ENCODE measurements at regions not wholly inside any gene's neighbourhood (a gene's known extent, or its start where the extent isn't known, plus 50 kb on each side); places are given as distances from the start of the nearest gene placed in this dataset.

GRCh38 chr10:124249196-124249595, 155.8 kb upstream of the CHST15 start:
- Histone ChIP-seq H4K8ac (ENCODE audit: low read depth, low read length) (no peak overlapping the region), H2AK5ac (ENCODE audit: low read length) (no peak overlapping the region), H4K91ac (ENCODE audit: low read depth, low read length) (no peak overlapping the region), H2BK12ac (ENCODE audit: low read length) (no peak overlapping the region), H3K27ac (ENCODE audit: low read depth, low read length) (no peak overlapping the region), H3K14ac (ENCODE audit: low read length) (no peak overlapping the region), H3K4ac (ENCODE audit: low read depth, low read length) (no peak overlapping the region), H3K9me3 (ENCODE audit: insufficient read depth, low read depth, low read length) (no peaks in the 10 kb centered on the region), H3K23ac (ENCODE audit: low read length) (no peak overlapping the region), H3K79me1 (ENCODE audit: low read length) (no peaks in the 10 kb centered on the region), H4K12ac (ENCODE audit: low read depth, low read length) (no peak overlapping the region), H3K18ac (ENCODE audit: low read length) (no peak overlapping the region), H2BK5ac (ENCODE audit: low read depth, low read length, poor library complexity) (no peak overlapping the region), H3K79me2 (ENCODE audit: control insufficient read depth, insufficient read depth, low read length, poor library complexity) (no peaks in the 10 kb centered on the region), H3K4me2 (ENCODE audit: low read length) (no peak overlapping the region), H3K9ac (ENCODE audit: low read length) (no peak overlapping the region), H3K4me3 (ENCODE audit: low read depth, low read length) (no peak overlapping the region), H2AFZ (ENCODE audit: insufficient read depth, low read length, poor library complexity) (no peak overlapping the region), H3K36me3 (ENCODE audit: control insufficient read depth in 1 of 2, insufficient read depth in 2 of 2, low read length in 2 of 2) (no peaks in the 10 kb centered on the region), H2BK120ac (ENCODE audit: insufficient read depth, low read length, poor library complexity) (no peak overlapping the region), H3K4me1 (ENCODE audit: control insufficient read depth in 1 of 2, insufficient read depth in 2 of 2, low read length in 2 of 2) (no peaks in the 10 kb centered on the region), H3K27me3 (ENCODE audit: insufficient read depth, low read length) (no peaks in the 10 kb centered on the region)
- WGBS (ENCODE audit: extremely low coverage, insufficient coverage, insufficient read length): no CpG with 5 or more reads among the region's 6 CpGs
- no peak for DNase-seq

GRCh38 chr10:124248056-124249045, 155.0 kb upstream of the CHST15 start:
- Histone ChIP-seq H3K9ac (ENCODE audit: low read length) (no peak overlapping the region), H4K91ac (ENCODE audit: low read depth, low read length) (no peak overlapping the region), H3K18ac (ENCODE audit: low read length) (no peak overlapping the region), H2BK5ac (ENCODE audit: low read depth, low read length, poor library complexity) (no peak overlapping the region), H3K36me3 (ENCODE audit: control insufficient read depth in 1 of 2, insufficient read depth in 2 of 2, low read length in 2 of 2) (no peaks in the 10 kb centered on the region), H3K23ac (ENCODE audit: low read length) (no peak overlapping the region), H3K27me3 (ENCODE audit: insufficient read depth, low read length) (no peaks in the 10 kb centered on the region), H3K9me3 (ENCODE audit: insufficient read depth, low read depth, low read length) (no peaks in the 10 kb centered on the region), H3K4ac (ENCODE audit: low read depth, low read length) (no peak overlapping the region), H4K12ac (ENCODE audit: low read depth, low read length) (no peak overlapping the region), H3K79me1 (ENCODE audit: low read length) (no peaks in the 10 kb centered on the region), H2BK12ac (ENCODE audit: low read length) (no peak overlapping the region), H2AFZ (ENCODE audit: insufficient read depth, low read length, poor library complexity) (no peak overlapping the region), H2BK120ac (ENCODE audit: insufficient read depth, low read length, poor library complexity) (no peak overlapping the region), H4K8ac (ENCODE audit: low read depth, low read length) (no peak overlapping the region), H3K4me1 (ENCODE audit: control insufficient read depth in 1 of 2, insufficient read depth in 2 of 2, low read length in 2 of 2) (no peaks in the 10 kb centered on the region), H3K4me3 (ENCODE audit: low read depth, low read length) (peak overlapping the region; percentile 30), H3K4me2 (ENCODE audit: low read length) (no peak overlapping the region), H3K79me2 (ENCODE audit: control insufficient read depth, insufficient read depth, low read length, poor library complexity) (no peaks in the 10 kb centered on the region), H2AK5ac (ENCODE audit: low read length) (no peak overlapping the region), H3K27ac (ENCODE audit: low read depth, low read length) (no peak overlapping the region), H3K14ac (ENCODE audit: low read length) (no peak overlapping the region)
- WGBS (ENCODE audit: extremely low coverage, insufficient coverage, insufficient read length): no CpG with 5 or more reads among the region's 18 CpGs
- DNase-seq: no peak

GRCh38 chr10:124245806-124246440, 152.5 kb upstream of the CHST15 start:
- Histone ChIP-seq H3K79me2 (ENCODE audit: control insufficient read depth, insufficient read depth, low read length, poor library complexity) (no peaks in the 10 kb centered on the region), H4K12ac (ENCODE audit: low read depth, low read length) (no peak overlapping the region), H3K4ac (ENCODE audit: low read depth, low read length) (no peak overlapping the region), H3K27ac (ENCODE audit: low read depth, low read length) (no peak overlapping the region), H3K4me3 (ENCODE audit: low read depth, low read length) (no peak overlapping the region), H2BK12ac (ENCODE audit: low read length) (no peak overlapping the region), H3K9me3 (ENCODE audit: insufficient read depth, low read depth, low read length) (no peaks in the 10 kb centered on the region), H3K4me2 (ENCODE audit: low read length) (no peak overlapping the region), H3K14ac (ENCODE audit: low read length) (no peak overlapping the region), H3K36me3 (ENCODE audit: control insufficient read depth in 1 of 2, insufficient read depth in 2 of 2, low read length in 2 of 2) (no peaks in the 10 kb centered on the region), H4K8ac (ENCODE audit: low read depth, low read length) (no peak overlapping the region), H3K23ac (ENCODE audit: low read length) (no peak overlapping the region), H2BK120ac (ENCODE audit: insufficient read depth, low read length, poor library complexity) (no peak overlapping the region), H3K4me1 (ENCODE audit: control insufficient read depth in 1 of 2, insufficient read depth in 2 of 2, low read length in 2 of 2) (no peaks in the 10 kb centered on the region), H2AK5ac (ENCODE audit: low read length) (no peak overlapping the region), H3K18ac (ENCODE audit: low read length) (no peak overlapping the region), H3K9ac (ENCODE audit: low read length) (no peak overlapping the region), H3K79me1 (ENCODE audit: low read length) (no peaks in the 10 kb centered on the region), H4K91ac (ENCODE audit: low read depth, low read length) (no peak overlapping the region), H2AFZ (ENCODE audit: insufficient read depth, low read length, poor library complexity) (no peak overlapping the region), H3K27me3 (ENCODE audit: insufficient read depth, low read length) (no peaks in the 10 kb centered on the region), H2BK5ac (ENCODE audit: low read depth, low read length, poor library complexity) (no peak overlapping the region)
- no CpG with 5 or more reads among the region's 11 CpGs for WGBS (ENCODE audit: extremely low coverage, insufficient coverage, insufficient read length)
- DNase-seq: no peak

GRCh38 chr10:124245191-124245590, 151.8 kb upstream of the CHST15 start:
- Histone ChIP-seq H4K8ac (ENCODE audit: low read depth, low read length) (no peak overlapping the region), H3K79me1 (ENCODE audit: low read length) (no peaks in the 10 kb centered on the region), H3K9me3 (ENCODE audit: insufficient read depth, low read depth, low read length) (no peaks in the 10 kb centered on the region), H2AK5ac (ENCODE audit: low read length) (no peak overlapping the region), H2BK12ac (ENCODE audit: low read length) (no peak overlapping the region), H2AFZ (ENCODE audit: insufficient read depth, low read length, poor library complexity) (no peak overlapping the region), H3K4me1 (ENCODE audit: control insufficient read depth in 1 of 2, insufficient read depth in 2 of 2, low read length in 2 of 2) (no peaks in the 10 kb centered on the region), H2BK120ac (ENCODE audit: insufficient read depth, low read length, poor library complexity) (no peak overlapping the region), H4K12ac (ENCODE audit: low read depth, low read length) (no peak overlapping the region), H3K18ac (ENCODE audit: low read length) (no peak overlapping the region), H3K23ac (ENCODE audit: low read length) (no peak overlapping the region), H3K4me3 (ENCODE audit: low read depth, low read length) (no peak overlapping the region), H3K9ac (ENCODE audit: low read length) (no peak overlapping the region), H3K4me2 (ENCODE audit: low read length) (no peak overlapping the region), H3K27ac (ENCODE audit: low read depth, low read length) (no peak overlapping the region), H2BK5ac (ENCODE audit: low read depth, low read length, poor library complexity) (no peak overlapping the region), H3K79me2 (ENCODE audit: control insufficient read depth, insufficient read depth, low read length, poor library complexity) (no peaks in the 10 kb centered on the region), H3K27me3 (ENCODE audit: insufficient read depth, low read length) (no peaks in the 10 kb centered on the region), H3K36me3 (ENCODE audit: control insufficient read depth in 1 of 2, insufficient read depth in 2 of 2, low read length in 2 of 2) (no peaks in the 10 kb centered on the region), H3K4ac (ENCODE audit: low read depth, low read length) (no peak overlapping the region), H4K91ac (ENCODE audit: low read depth, low read length) (no peak overlapping the region), H3K14ac (ENCODE audit: low read length) (no peak overlapping the region)
- no CpG with 5 or more reads among the region's 8 CpGs for WGBS (ENCODE audit: extremely low coverage, insufficient coverage, insufficient read length)
- DNase-seq: no peak
